ENCODE measurements at regions not wholly inside any gene's neighbourhood (a gene's known extent, or its start where the extent isn't known, plus 50 kb on each side); places are given as distances from the start of the nearest gene placed in this dataset.

GRCh38 chr10:8998751-8999150 is 944.3 kb downstream of the GATA3 start:
- H3K27ac ChIP-seq (ENCODE audit: low read depth in 2 of 2, low read length in 2 of 2) = no peak overlapping the region
- H3K9ac ChIP-seq (ENCODE audit: low read length in 3 of 3) = no peak overlapping the region
- TF ChIP-seq CTCF (IDR thresholded peaks at IDR 0.05; ENCODE audit: borderline replicate concordance, extremely low read depth, insufficient read depth) = no peak
- H3K27me3 ChIP-seq (ENCODE audit: control insufficient read depth, insufficient read depth, low read length) = no peaks in the 10 kb centered on the region
- H3K4me1 ChIP-seq (ENCODE audit: control insufficient read depth in 2 of 3, insufficient read depth in 2 of 3, low read depth in 1 of 3, low read length in 3 of 3) = no peaks in the 10 kb centered on the region
- DNase-seq = no peak
- H3K4me3 ChIP-seq (ENCODE audit: low read length in 3 of 3) = no peak overlapping the region
- no peak for FAIRE-seq
- no peaks in the 10 kb centered on the region for H3K9me3 ChIP-seq (ENCODE audit: control insufficient read depth in 2 of 3, insufficient read depth in 1 of 3, low read length in 3 of 3)
- intact Hi-C loops (cut with DNase I) = no loop called here
- no peaks in the 10 kb centered on the region for H3K36me3 ChIP-seq (ENCODE audit: control insufficient read depth in 2 of 3, insufficient read depth in 3 of 3, low read length in 3 of 3)

GRCh38 chr10:9003122-9003521 is 948.6 kb downstream of the GATA3 start:
- intact Hi-C loops (cut with DNase I) = no loop called here

GRCh38 chr10:9004736-9005135 is 950.2 kb downstream of the GATA3 start:
- Histone ChIP-seq H3K9ac (ENCODE audit: low read length in 3 of 3) (no peak overlapping the region), H3K9me3 (ENCODE audit: control insufficient read depth in 2 of 3, insufficient read depth in 1 of 3, low read length in 3 of 3) (no peaks in the 10 kb centered on the region), H3K4me1 (ENCODE audit: control insufficient read depth in 2 of 3, insufficient read depth in 2 of 3, low read depth in 1 of 3, low read length in 3 of 3) (no peaks in the 10 kb centered on the region), H3K27ac (ENCODE audit: low read depth in 2 of 2, low read length in 2 of 2) (no peak overlapping the region), H3K27me3 (ENCODE audit: control insufficient read depth, insufficient read depth, low read length) (no peaks in the 10 kb centered on the region), H3K36me3 (ENCODE audit: control insufficient read depth in 2 of 3, insufficient read depth in 3 of 3, low read length in 3 of 3) (no peaks in the 10 kb centered on the region), H3K4me3 (ENCODE audit: low read length in 3 of 3) (no peak overlapping the region)
- FAIRE-seq (no peak), DNase-seq (no peak)
- intact Hi-C loops (cut with DNase I) = no loop called here
- TF ChIP-seq CTCF (IDR thresholded peaks at IDR 0.05; ENCODE audit: borderline replicate concordance, extremely low read depth, insufficient read depth) = no peak

More at GRCh38 chr10:9003122-9003521, 948.6 kb downstream of the GATA3 start:
- no peaks in the 10 kb centered on the region for H3K36me3 ChIP-seq (ENCODE audit: control insufficient read depth in 2 of 3, insufficient read depth in 3 of 3, low read length in 3 of 3)
- no peaks in the 10 kb centered on the region for H3K4me1 ChIP-seq (ENCODE audit: control insufficient read depth in 2 of 3, insufficient read depth in 2 of 3, low read depth in 1 of 3, low read length in 3 of 3)
- H3K9ac ChIP-seq (ENCODE audit: low read length in 3 of 3) = no peak overlapping the region
- no peaks in the 10 kb centered on the region for H3K9me3 ChIP-seq (ENCODE audit: control insufficient read depth in 2 of 3, insufficient read depth in 1 of 3, low read length in 3 of 3)
- H3K27ac ChIP-seq (ENCODE audit: low read depth in 2 of 2, low read length in 2 of 2) = no peak overlapping the region
- TF ChIP-seq CTCF (IDR thresholded peaks at IDR 0.05; ENCODE audit: borderline replicate concordance, extremely low read depth, insufficient read depth) = no peak
- no peaks in the 10 kb centered on the region for H3K27me3 ChIP-seq (ENCODE audit: control insufficient read depth, insufficient read depth, low read length)
- FAIRE-seq (no peak), DNase-seq (no peak)
- H3K4me3 ChIP-seq (ENCODE audit: low read length in 3 of 3) = no peak overlapping the region

- no peaks in the 10 kb centered on the region for H3K36me3 ChIP-seq (ENCODE audit: control insufficient read depth in 2 of 3, insufficient read depth in 3 of 3, low read length in 3 of 3)
- no peaks in the 10 kb centered on the region for H3K27me3 ChIP-seq (ENCODE audit: control insufficient read depth, insufficient read depth, low read length)
- intact Hi-C loops (cut with DNase I) = no loop called here
- no peak overlapping the region for H3K4me3 ChIP-seq (ENCODE audit: low read length in 3 of 3)
- no peak overlapping the region for H3K27ac ChIP-seq (ENCODE audit: low read depth in 2 of 2, low read length in 2 of 2)
- FAIRE-seq = no peak
- no peaks in the 10 kb centered on the region for H3K4me1 ChIP-seq (ENCODE audit: control insufficient read depth in 2 of 3, insufficient read depth in 2 of 3, low read depth in 1 of 3, low read length in 3 of 3)
- no peaks in the 10 kb centered on the region for H3K9me3 ChIP-seq (ENCODE audit: control insufficient read depth in 2 of 3, insufficient read depth in 1 of 3, low read length in 3 of 3)
- TF ChIP-seq CTCF (IDR thresholded peaks at IDR 0.05; ENCODE audit: borderline replicate concordance, extremely low read depth, insufficient read depth) = no peak
- no peak overlapping the region for H3K9ac ChIP-seq (ENCODE audit: low read length in 3 of 3)
- no peak for DNase-seq
Observed at GRCh38 chr10:9009505-9009904, 955.0 kb downstream of the GATA3 start.

All from kidney (tissue), 13 donors.